ENCODE measurements at regions not wholly inside any gene's neighbourhood (a gene's known extent, or its start where the extent isn't known, plus 50 kb on each side); places are given as distances from the start of the nearest gene placed in this dataset.

- TF ChIP-seq CTCF (IDR thresholded peaks at IDR 0.05) = no peak
- no peaks in the 10 kb centered on the region for H3K36me3 ChIP-seq (ENCODE audit: low read depth)
- H3K4me3 ChIP-seq = no peak overlapping the region
- H3K4me1 ChIP-seq (ENCODE audit: low read depth) = no peaks in the 10 kb centered on the region
- no peaks in the 10 kb centered on the region for H3K9me3 ChIP-seq
- ATAC-seq = no peak
- intact Hi-C loops (cut with DNase I, micrococcal nuclease) = no loop called here
- DNase-seq = no peak
Measured at GRCh38 chr21:18894387-18894786, 490.8 kb upstream of the TMPRSS15 start.

- no peaks in the 10 kb centered on the region for H3K36me3 ChIP-seq (ENCODE audit: low read depth)
Measured at GRCh38 chr21:18899261-18899660, 495.7 kb upstream of the TMPRSS15 start.

GRCh38 chr21:18902660-18903059, 499.1 kb upstream of the TMPRSS15 start:
- no peak for ATAC-seq
- intact Hi-C loops (cut with DNase I, micrococcal nuclease) = no loop called here
- no peaks in the 10 kb centered on the region for H3K9me3 ChIP-seq

More at GRCh38 chr21:18899261-18899660, 495.7 kb upstream of the TMPRSS15 start:
- Histone ChIP-seq H3K9me3 (no peaks in the 10 kb centered on the region), H3K4me1 (ENCODE audit: low read depth) (no peaks in the 10 kb centered on the region), H3K4me3 (no peak overlapping the region)
- TF ChIP-seq CTCF (IDR thresholded peaks at IDR 0.05) = no peak
- intact Hi-C loops (cut with DNase I, micrococcal nuclease) = no loop called here
- ATAC-seq (no peak), DNase-seq (no peak)

GRCh38 chr21:18907076-18907475, 503.5 kb upstream of the TMPRSS15 start:
- no peak for TF ChIP-seq CTCF (IDR thresholded peaks at IDR 0.05)
- Histone ChIP-seq H3K36me3 (ENCODE audit: low read depth) (no peaks in the 10 kb centered on the region), H3K4me1 (ENCODE audit: low read depth) (no peaks in the 10 kb centered on the region), H3K4me3 (no peak overlapping the region), H3K9me3 (no peaks in the 10 kb centered on the region)
- intact Hi-C loops (cut with DNase I, micrococcal nuclease) = no loop called here
- ATAC-seq (no peak), DNase-seq (no peak)

More at GRCh38 chr21:18902660-18903059, 499.1 kb upstream of the TMPRSS15 start:
- DNase-seq = no peak
- H3K4me1 ChIP-seq (ENCODE audit: low read depth) = no peaks in the 10 kb centered on the region
- no peaks in the 10 kb centered on the region for H3K36me3 ChIP-seq (ENCODE audit: low read depth)
- no peak for TF ChIP-seq CTCF (IDR thresholded peaks at IDR 0.05)
- no peak overlapping the region for H3K4me3 ChIP-seq

- no peak for TF ChIP-seq CTCF (IDR thresholded peaks at IDR 0.05)
- no peaks in the 10 kb centered on the region for H3K9me3 ChIP-seq
- no peaks in the 10 kb centered on the region for H3K4me1 ChIP-seq (ENCODE audit: low read depth)
- no peak for DNase-seq
- ATAC-seq = no peak
- H3K36me3 ChIP-seq (ENCODE audit: low read depth) = no peaks in the 10 kb centered on the region
- intact Hi-C loops (cut with DNase I, micrococcal nuclease) = no loop called here
- H3K4me3 ChIP-seq = no peak overlapping the region
Measured at GRCh38 chr21:18908641-18909040, 505.1 kb upstream of the TMPRSS15 start.

- no peak for TF ChIP-seq CTCF (IDR thresholded peaks at IDR 0.05)
- intact Hi-C loops (cut with DNase I, micrococcal nuclease) = no loop called here
Measured at GRCh38 chr21:18913914-18914313, 510.3 kb upstream of the TMPRSS15 start.

More at GRCh38 chr21:18913914-18914313, 510.3 kb upstream of the TMPRSS15 start:
- no peak for ATAC-seq
- no peak for DNase-seq
- no peaks in the 10 kb centered on the region for H3K9me3 ChIP-seq
- no peaks in the 10 kb centered on the region for H3K36me3 ChIP-seq (ENCODE audit: low read depth)
- H3K4me3 ChIP-seq = no peak overlapping the region
- H3K4me1 ChIP-seq (ENCODE audit: low read depth) = no peaks in the 10 kb centered on the region
